ENCODE measurements at regions not wholly inside any gene's neighbourhood (a gene's known extent, or its start where the extent isn't known, plus 50 kb on each side); places are given as distances from the start of the nearest gene placed in this dataset.
"Not testable (repeated sequence)": the region's sequence is repeated elsewhere in the genome, so short reads cannot be mapped to it uniquely, and the experiment has no call there.

GRCh38 chr5:106658150-106658549, 1012.6 kb downstream of the EFNA5 start:
- no peaks in the 10 kb centered on the region for H3K36me3 ChIP-seq (ENCODE audit: insufficient read depth, low read length)
- no peaks in the 10 kb centered on the region for H3K9me3 ChIP-seq (ENCODE audit: low read length)
- no peaks in the 10 kb centered on the region for H3K27me3 ChIP-seq (ENCODE audit: insufficient read depth, low read length)
- no peak overlapping the region for H3K4me3 ChIP-seq (ENCODE audit: low read length)
- no peaks in the 10 kb centered on the region for H3K4me1 ChIP-seq (ENCODE audit: insufficient read depth, low read length)
- no peak overlapping the region for H2AFZ ChIP-seq (ENCODE audit: low read depth, low read length)

- H3K27me3 ChIP-seq (ENCODE audit: insufficient read depth, low read length) = no peaks in the 10 kb centered on the region
- H2AFZ ChIP-seq (ENCODE audit: low read depth, low read length) = no peak overlapping the region
- no peaks in the 10 kb centered on the region for H3K36me3 ChIP-seq (ENCODE audit: insufficient read depth, low read length)
- H3K4me1 ChIP-seq (ENCODE audit: insufficient read depth, low read length) = no peaks in the 10 kb centered on the region
- no peaks in the 10 kb centered on the region for H3K9me3 ChIP-seq (ENCODE audit: low read length)
- H3K4me3 ChIP-seq (ENCODE audit: low read length) = no peak overlapping the region
Observed at GRCh38 chr5:106656821-106657220, 1013.9 kb downstream of the EFNA5 start.

- H3K4me1 ChIP-seq (ENCODE audit: insufficient read depth, low read length) = no peaks in the 10 kb centered on the region
- H2AFZ ChIP-seq (ENCODE audit: low read depth, low read length) = no peak overlapping the region
- no peaks in the 10 kb centered on the region for H3K36me3 ChIP-seq (ENCODE audit: insufficient read depth, low read length)
- no peaks in the 10 kb centered on the region for H3K27me3 ChIP-seq (ENCODE audit: insufficient read depth, low read length)
- no peaks in the 10 kb centered on the region for H3K9me3 ChIP-seq (ENCODE audit: low read length)
- H3K4me3 ChIP-seq (ENCODE audit: low read length) = no peak overlapping the region
Observed at GRCh38 chr5:106649031-106649430, 1021.7 kb downstream of the EFNA5 start.

GRCh38 chr5:106648401-106648800, 1022.3 kb downstream of the EFNA5 start:
- Histone ChIP-seq H3K4me3 (ENCODE audit: low read length) (no peak overlapping the region), H3K9me3 (ENCODE audit: low read length) (no peaks in the 10 kb centered on the region), H3K4me1 (ENCODE audit: insufficient read depth, low read length) (no peaks in the 10 kb centered on the region), H3K27me3 (ENCODE audit: insufficient read depth, low read length) (no peaks in the 10 kb centered on the region), H3K36me3 (ENCODE audit: insufficient read depth, low read length) (no peaks in the 10 kb centered on the region), H2AFZ (ENCODE audit: low read depth, low read length) (no peak overlapping the region)

GRCh38 chr5:106646106-106646505, 1024.6 kb downstream of the EFNA5 start:
- no peaks in the 10 kb centered on the region for H3K9me3 ChIP-seq (ENCODE audit: low read length)

DNA sequence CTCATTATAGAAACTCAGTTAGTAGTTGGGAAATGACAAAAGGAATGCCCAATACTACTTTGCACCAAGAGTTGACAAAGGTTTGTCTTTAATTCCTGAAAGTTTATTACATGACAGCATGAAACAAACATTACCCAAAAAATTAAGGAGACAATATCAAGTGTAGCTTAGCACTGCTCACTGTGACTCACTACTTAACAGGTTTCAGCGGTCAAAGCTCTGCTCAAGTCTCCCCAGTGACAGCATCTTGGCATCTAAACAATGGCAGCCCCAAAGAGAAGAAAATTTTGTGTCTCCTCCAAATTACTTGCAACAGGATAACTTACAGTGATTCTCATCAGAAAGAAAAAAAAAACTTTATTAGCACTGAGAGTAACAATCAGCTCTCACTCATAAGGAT, 1030.2 kb downstream of the EFNA5 start:
- no peak overlapping the region for H3K4me3 ChIP-seq (ENCODE audit: low read length)
- no peak overlapping the region for H2AFZ ChIP-seq (ENCODE audit: low read depth, low read length)
- H3K36me3 ChIP-seq (ENCODE audit: insufficient read depth, low read length) = no peaks in the 10 kb centered on the region
- no peaks in the 10 kb centered on the region for H3K9me3 ChIP-seq (ENCODE audit: low read length)
- H3K27me3 ChIP-seq (ENCODE audit: insufficient read depth, low read length) = no peaks in the 10 kb centered on the region
- H3K4me1 ChIP-seq (ENCODE audit: insufficient read depth, low read length) = no peaks in the 10 kb centered on the region

More at GRCh38 chr5:106646106-106646505, 1024.6 kb downstream of the EFNA5 start:
- H3K27me3 ChIP-seq (ENCODE audit: insufficient read depth, low read length) = no peaks in the 10 kb centered on the region
- no peaks in the 10 kb centered on the region for H3K36me3 ChIP-seq (ENCODE audit: insufficient read depth, low read length)
- no peak overlapping the region for H2AFZ ChIP-seq (ENCODE audit: low read depth, low read length)
- no peak overlapping the region for H3K4me3 ChIP-seq (ENCODE audit: low read length)
- H3K4me1 ChIP-seq (ENCODE audit: insufficient read depth, low read length) = no peaks in the 10 kb centered on the region

DNA sequence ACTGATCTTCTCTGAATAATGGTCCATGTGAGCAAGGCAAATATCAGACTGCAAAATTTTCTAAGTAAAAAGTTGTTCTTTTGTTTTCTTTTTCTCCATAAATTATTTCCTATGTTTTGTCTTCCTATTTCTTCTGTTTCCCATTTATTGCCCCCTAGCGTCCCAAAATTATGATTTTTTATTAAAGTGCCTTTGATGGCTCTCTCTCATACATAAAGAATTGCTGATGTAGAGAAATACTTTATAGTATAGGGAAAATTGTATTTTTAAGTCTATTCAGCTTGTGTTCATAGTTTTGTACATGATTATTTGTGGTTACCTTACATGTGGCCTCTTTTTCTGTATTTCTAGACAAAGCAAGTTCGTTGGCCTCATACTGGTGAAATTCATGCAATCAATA, 1031.2 kb downstream of the EFNA5 start:
- H3K9me3 ChIP-seq (ENCODE audit: low read length) = no peaks in the 10 kb centered on the region
- H2AFZ ChIP-seq (ENCODE audit: low read depth, low read length) = no peak overlapping the region
- no peaks in the 10 kb centered on the region for H3K27me3 ChIP-seq (ENCODE audit: insufficient read depth, low read length)
- no peak overlapping the region for H3K4me3 ChIP-seq (ENCODE audit: low read length)
- no peaks in the 10 kb centered on the region for H3K36me3 ChIP-seq (ENCODE audit: insufficient read depth, low read length)
- H3K4me1 ChIP-seq (ENCODE audit: insufficient read depth, low read length) = no peaks in the 10 kb centered on the region

DNA sequence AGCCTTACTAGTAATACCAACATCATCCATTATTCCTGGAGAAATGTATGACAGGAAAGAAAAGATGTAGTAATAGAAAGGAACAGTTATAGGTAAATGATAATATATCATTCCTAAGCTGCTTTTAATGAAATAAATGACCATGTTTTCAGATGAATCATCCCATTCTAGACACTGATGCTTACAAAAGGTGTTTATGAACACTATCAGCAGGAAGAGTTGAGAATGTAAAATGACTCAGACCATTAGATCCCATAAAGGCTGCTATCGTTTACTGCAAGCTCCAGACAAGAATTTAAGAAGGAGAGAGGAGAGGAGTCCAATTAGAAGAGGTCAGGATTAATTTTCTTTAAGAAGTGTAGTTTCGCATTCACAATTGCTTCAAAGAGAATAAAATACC, 1033.5 kb downstream of the EFNA5 start:
- no peak overlapping the region for H3K4me3 ChIP-seq (ENCODE audit: low read length)
- H3K4me1 ChIP-seq (ENCODE audit: insufficient read depth, low read length) = no peaks in the 10 kb centered on the region
- no peak overlapping the region for H2AFZ ChIP-seq (ENCODE audit: low read depth, low read length)
- no peaks in the 10 kb centered on the region for H3K36me3 ChIP-seq (ENCODE audit: insufficient read depth, low read length)
- H3K27me3 ChIP-seq (ENCODE audit: insufficient read depth, low read length) = no peaks in the 10 kb centered on the region
- H3K9me3 ChIP-seq (ENCODE audit: low read length) = no peaks in the 10 kb centered on the region

DNA sequence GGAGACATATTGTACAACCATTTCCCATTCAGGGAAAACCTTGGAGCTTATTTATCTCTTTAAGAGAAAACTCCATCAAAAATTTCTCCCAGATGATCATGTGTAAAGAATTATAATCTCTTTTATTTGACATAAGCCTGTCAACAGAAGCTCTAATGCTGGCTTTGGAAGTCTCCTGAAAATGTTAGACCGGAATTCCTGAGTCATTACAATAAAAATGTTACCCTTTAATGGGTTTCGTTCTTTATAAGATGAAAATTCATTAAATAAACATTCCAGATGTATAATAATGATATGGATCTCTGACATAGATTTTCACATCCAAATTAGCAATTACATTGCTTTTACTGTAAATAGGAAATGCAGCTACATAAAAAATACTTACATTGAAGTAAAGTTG, 1036.4 kb downstream of the EFNA5 start:
- peak overlapping the region; percentile 59 for H2AFZ ChIP-seq (ENCODE audit: low read depth, low read length)
- H3K36me3 ChIP-seq (ENCODE audit: insufficient read depth, low read length) = no peaks in the 10 kb centered on the region
- no peaks in the 10 kb centered on the region for H3K27me3 ChIP-seq (ENCODE audit: insufficient read depth, low read length)
- no peaks in the 10 kb centered on the region for H3K4me1 ChIP-seq (ENCODE audit: insufficient read depth, low read length)
- H3K4me3 ChIP-seq (ENCODE audit: low read length) = no peak overlapping the region
- H3K9me3 ChIP-seq (ENCODE audit: low read length) = no peaks in the 10 kb centered on the region

GRCh38 chr5:106633825-106634224, 1036.9 kb downstream of the EFNA5 start:
- no peaks in the 10 kb centered on the region for H3K36me3 ChIP-seq (ENCODE audit: insufficient read depth, low read length)
- H3K4me3 ChIP-seq (ENCODE audit: low read length) = no peak overlapping the region
- H3K4me1 ChIP-seq (ENCODE audit: insufficient read depth, low read length) = no peaks in the 10 kb centered on the region
- no peaks in the 10 kb centered on the region for H3K27me3 ChIP-seq (ENCODE audit: insufficient read depth, low read length)
- no peaks in the 10 kb centered on the region for H3K9me3 ChIP-seq (ENCODE audit: low read length)
- peak overlapping the region; percentile 59 for H2AFZ ChIP-seq (ENCODE audit: low read depth, low read length)

GRCh38 chr5:106628456-106628855, 1042.3 kb downstream of the EFNA5 start:
- H3K4me1 ChIP-seq (ENCODE audit: insufficient read depth, low read length); H3K9me3 ChIP-seq (ENCODE audit: low read length); H2AFZ ChIP-seq (ENCODE audit: low read depth, low read length); H3K4me3 ChIP-seq (ENCODE audit: low read length); H3K36me3 ChIP-seq (ENCODE audit: insufficient read depth, low read length); H3K27me3 ChIP-seq (ENCODE audit: insufficient read depth, low read length): not testable (repeated sequence)

DNA sequence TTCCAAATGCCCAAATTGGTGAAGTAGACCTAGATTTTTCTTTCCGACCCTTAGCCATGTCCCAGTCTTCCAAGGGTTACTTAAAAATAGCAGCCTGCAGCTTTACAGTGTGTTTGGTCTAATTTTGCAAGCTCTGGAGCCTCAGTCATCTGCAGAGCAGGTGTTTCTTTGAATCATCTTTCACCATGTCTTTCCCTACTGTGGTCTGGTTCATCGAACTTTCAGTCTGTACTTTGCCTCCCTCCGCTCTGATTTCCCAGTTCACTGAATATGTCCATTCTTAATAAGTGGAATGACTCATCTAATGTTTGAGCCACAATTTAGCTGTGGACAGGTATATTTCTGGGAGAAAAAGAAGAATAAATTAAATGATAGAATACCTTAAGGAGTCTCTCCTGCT, 1060.7 kb downstream of the EFNA5 start:
- Histone ChIP-seq H3K36me3 (ENCODE audit: insufficient read depth, low read length) (no peaks in the 10 kb centered on the region), H3K27me3 (ENCODE audit: insufficient read depth, low read length) (no peaks in the 10 kb centered on the region), H2AFZ (ENCODE audit: low read depth, low read length) (no peak overlapping the region), H3K9me3 (ENCODE audit: low read length) (no peaks in the 10 kb centered on the region), H3K4me1 (ENCODE audit: insufficient read depth, low read length) (no peaks in the 10 kb centered on the region), H3K4me3 (ENCODE audit: low read length) (no peak overlapping the region)

- Histone ChIP-seq H3K4me1 (ENCODE audit: insufficient read depth, low read length) (no peaks in the 10 kb centered on the region), H3K9me3 (ENCODE audit: low read length) (no peaks in the 10 kb centered on the region), H2AFZ (ENCODE audit: low read depth, low read length) (no peak overlapping the region), H3K27me3 (ENCODE audit: insufficient read depth, low read length) (no peaks in the 10 kb centered on the region), H3K4me3 (ENCODE audit: low read length) (no peak overlapping the region), H3K36me3 (ENCODE audit: insufficient read depth, low read length) (no peaks in the 10 kb centered on the region)
Observed at GRCh38 chr5:106601620-106602019, 1069.1 kb downstream of the EFNA5 start.

GRCh38 chr5:106600803-106601202, 1069.9 kb downstream of the EFNA5 start:
- Histone ChIP-seq H3K36me3 (ENCODE audit: insufficient read depth, low read length) (no peaks in the 10 kb centered on the region), H3K9me3 (ENCODE audit: low read length) (no peaks in the 10 kb centered on the region), H2AFZ (ENCODE audit: low read depth, low read length) (no peak overlapping the region), H3K27me3 (ENCODE audit: insufficient read depth, low read length) (no peaks in the 10 kb centered on the region), H3K4me1 (ENCODE audit: insufficient read depth, low read length) (no peaks in the 10 kb centered on the region), H3K4me3 (ENCODE audit: low read length) (no peak overlapping the region)

Measured in neuron (in vitro differentiated cells).